ENCODE measurements at regions not wholly inside any gene's neighbourhood (a gene's known extent, or its start where the extent isn't known, plus 50 kb on each side); places are given as distances from the start of the nearest gene placed in this dataset.

- no peak overlapping the region for H3K4me3 Mint-ChIP-seq
- H3K36me3 Mint-ChIP-seq (ENCODE audit: insufficient read depth): no peaks in the 10 kb centered on the region
- no peak for ATAC-seq
- H3K27me3 Mint-ChIP-seq (ENCODE audit: low read depth): peaks cover 2% of the 10 kb centered on the region
- no peaks in the 10 kb centered on the region for H3K4me1 Mint-ChIP-seq (ENCODE audit: low read depth)
- DNase-seq: no peak
- H3K9me3 Mint-ChIP-seq: no peaks in the 10 kb centered on the region
These were observed 75.2 kb upstream of the TMCC3 start for GRCh38 chr12:94725375-94726168.

- no peak for ATAC-seq
- Mint-ChIP-seq H3K4me3 (no peak overlapping the region), H3K36me3 (ENCODE audit: insufficient read depth) (no peaks in the 10 kb centered on the region)
These were observed 72.3 kb upstream of the TMCC3 start for GRCh38 chr12:94722664-94723063.

GRCh38 chr12:94721173-94721572, 70.8 kb upstream of the TMCC3 start:
- Mint-ChIP-seq H3K4me1 (ENCODE audit: low read depth) (no peaks in the 10 kb centered on the region), H3K4me3 (no peak overlapping the region), H3K27me3 (ENCODE audit: low read depth) (peaks cover under 1% of the 10 kb centered on the region), H3K36me3 (ENCODE audit: insufficient read depth) (no peaks in the 10 kb centered on the region), H3K9me3 (no peaks in the 10 kb centered on the region)
- DNase-seq: no peak
- no peak for ATAC-seq

More at GRCh38 chr12:94722664-94723063, 72.3 kb upstream of the TMCC3 start:
- peaks cover 2% of the 10 kb centered on the region for H3K27me3 Mint-ChIP-seq (ENCODE audit: low read depth)
- H3K9me3 Mint-ChIP-seq: no peaks in the 10 kb centered on the region
- H3K4me1 Mint-ChIP-seq (ENCODE audit: low read depth): no peaks in the 10 kb centered on the region
- no peak for DNase-seq

- Mint-ChIP-seq H3K4me3 (no peak overlapping the region), H3K4me1 (ENCODE audit: low read depth) (no peaks in the 10 kb centered on the region), H3K36me3 (ENCODE audit: insufficient read depth) (no peaks in the 10 kb centered on the region), H3K9me3 (no peaks in the 10 kb centered on the region), H3K27me3 (ENCODE audit: low read depth) (no peaks in the 10 kb centered on the region)
- ATAC-seq: no peak
- no peak for DNase-seq
These were observed 67.8 kb upstream of the TMCC3 start for GRCh38 chr12:94718114-94718513.

GRCh38 chr12:94717656-94718055, 67.3 kb upstream of the TMCC3 start:
- no peaks in the 10 kb centered on the region for H3K4me1 Mint-ChIP-seq (ENCODE audit: low read depth)
- H3K27me3 Mint-ChIP-seq (ENCODE audit: low read depth): no peaks in the 10 kb centered on the region
- no peak overlapping the region for H3K4me3 Mint-ChIP-seq
- H3K9me3 Mint-ChIP-seq: no peaks in the 10 kb centered on the region
- ATAC-seq (no peak), DNase-seq (no peak)
- no peaks in the 10 kb centered on the region for H3K36me3 Mint-ChIP-seq (ENCODE audit: insufficient read depth)

- no peaks in the 10 kb centered on the region for H3K9me3 Mint-ChIP-seq
- ATAC-seq: no peak
- no peaks in the 10 kb centered on the region for H3K27me3 Mint-ChIP-seq (ENCODE audit: low read depth)
These were observed 66.8 kb upstream of the TMCC3 start for GRCh38 chr12:94717108-94717507.

GRCh38 chr12:94716339-94716738, 66.0 kb upstream of the TMCC3 start:
- DNase-seq (no peak), ATAC-seq (no peak)
- H3K27me3 Mint-ChIP-seq (ENCODE audit: low read depth): no peaks in the 10 kb centered on the region
- H3K4me3 Mint-ChIP-seq: no peak overlapping the region
- no peaks in the 10 kb centered on the region for H3K9me3 Mint-ChIP-seq
- no peaks in the 10 kb centered on the region for H3K4me1 Mint-ChIP-seq (ENCODE audit: low read depth)
- H3K36me3 Mint-ChIP-seq (ENCODE audit: insufficient read depth): no peaks in the 10 kb centered on the region

More at GRCh38 chr12:94717108-94717507, 66.8 kb upstream of the TMCC3 start:
- Mint-ChIP-seq H3K4me1 (ENCODE audit: low read depth) (no peaks in the 10 kb centered on the region), H3K36me3 (ENCODE audit: insufficient read depth) (no peaks in the 10 kb centered on the region), H3K4me3 (no peak overlapping the region)
- no peak for DNase-seq

GRCh38 chr12:94714378-94715114, 64.2 kb upstream of the TMCC3 start:
- H3K9me3 Mint-ChIP-seq: no peaks in the 10 kb centered on the region
- no peaks in the 10 kb centered on the region for H3K36me3 Mint-ChIP-seq (ENCODE audit: insufficient read depth)
- H3K27me3 Mint-ChIP-seq (ENCODE audit: low read depth): no peaks in the 10 kb centered on the region
- no peak for DNase-seq
- H3K4me3 Mint-ChIP-seq: no peak overlapping the region
- H3K4me1 Mint-ChIP-seq (ENCODE audit: low read depth): no peaks in the 10 kb centered on the region
- ATAC-seq: peak in 1 of 2 donors; percentile 18

- no peaks in the 10 kb centered on the region for H3K27me3 Mint-ChIP-seq (ENCODE audit: low read depth)
- no peaks in the 10 kb centered on the region for H3K9me3 Mint-ChIP-seq
- no peaks in the 10 kb centered on the region for H3K4me1 Mint-ChIP-seq (ENCODE audit: low read depth)
- no peak for DNase-seq
- no peak for ATAC-seq
- no peak overlapping the region for H3K4me3 Mint-ChIP-seq
- no peaks in the 10 kb centered on the region for H3K36me3 Mint-ChIP-seq (ENCODE audit: insufficient read depth)
These were observed 62.6 kb upstream of the TMCC3 start for GRCh38 chr12:94712815-94713515.

- peaks cover 3% of the 10 kb centered on the region for H3K4me1 Mint-ChIP-seq (ENCODE audit: low read depth)
- no peaks in the 10 kb centered on the region for H3K36me3 Mint-ChIP-seq (ENCODE audit: insufficient read depth)
- ATAC-seq: peak in 1 of 2 donors; percentile 38
- no peaks in the 10 kb centered on the region for H3K27me3 Mint-ChIP-seq (ENCODE audit: low read depth)
- no peak for DNase-seq
- H3K9me3 Mint-ChIP-seq: no peaks in the 10 kb centered on the region
- H3K4me3 Mint-ChIP-seq: no peak overlapping the region
These were observed 60.6 kb upstream of the TMCC3 start for GRCh38 chr12:94710933-94711332.

GRCh38 chr12:94707892-94708291, 57.5 kb upstream of the TMCC3 start:
- Mint-ChIP-seq H3K4me3 (no peak overlapping the region), H3K27me3 (ENCODE audit: low read depth) (no peaks in the 10 kb centered on the region), H3K36me3 (ENCODE audit: insufficient read depth) (no peaks in the 10 kb centered on the region), H3K9me3 (no peaks in the 10 kb centered on the region), H3K4me1 (ENCODE audit: low read depth) (peaks cover 3% of the 10 kb centered on the region)
- DNase-seq: no peak
- ATAC-seq: no peak

- Mint-ChIP-seq H3K4me3 (no peak overlapping the region), H3K9me3 (no peaks in the 10 kb centered on the region), H3K36me3 (ENCODE audit: insufficient read depth) (no peaks in the 10 kb centered on the region)
These were observed 56.7 kb upstream of the TMCC3 start for GRCh38 chr12:94707036-94707435.

GRCh38 chr12:94706250-94706661, 55.9 kb upstream of the TMCC3 start:
- peak; percentile 90 to 94 for ATAC-seq
- H3K36me3 Mint-ChIP-seq (ENCODE audit: insufficient read depth): no peaks in the 10 kb centered on the region
- no peak overlapping the region for H3K4me3 Mint-ChIP-seq
- H3K9me3 Mint-ChIP-seq: no peaks in the 10 kb centered on the region
- H3K4me1 Mint-ChIP-seq (ENCODE audit: low read depth): peaks cover 3% of the 10 kb centered on the region
- peaks cover 2% of the 10 kb centered on the region for H3K27me3 Mint-ChIP-seq (ENCODE audit: low read depth)
- no peak for DNase-seq

More at GRCh38 chr12:94707036-94707435, 56.7 kb upstream of the TMCC3 start:
- Mint-ChIP-seq H3K4me1 (ENCODE audit: low read depth) (peaks cover 3% of the 10 kb centered on the region), H3K27me3 (ENCODE audit: low read depth) (peaks cover under 1% of the 10 kb centered on the region)
- ATAC-seq (no peak), DNase-seq (no peak)

- ATAC-seq: no peak
- no peaks in the 10 kb centered on the region for H3K36me3 Mint-ChIP-seq (ENCODE audit: insufficient read depth)
These were observed 55.3 kb upstream of the TMCC3 start for GRCh38 chr12:94705676-94706075.

More at GRCh38 chr12:94705676-94706075, 55.3 kb upstream of the TMCC3 start:
- Mint-ChIP-seq H3K4me3 (no peak overlapping the region), H3K27me3 (ENCODE audit: low read depth) (peaks cover 4% of the 10 kb centered on the region), H3K4me1 (ENCODE audit: low read depth) (peaks cover 3% of the 10 kb centered on the region), H3K9me3 (no peaks in the 10 kb centered on the region)
- no peak for DNase-seq

Measured in activated T-cell treated with anti-CD3 and anti-CD28 coated beads, Interleukin-2, amount 50 U/mL, for 4 hours (primary cell).